ENCODE measurements at regions not wholly inside any gene's neighbourhood (a gene's known extent, or its start where the extent isn't known, plus 50 kb on each side); places are given as distances from the start of the nearest gene placed in this dataset.
"Not testable (repeated sequence)": the region's sequence is repeated elsewhere in the genome, so short reads cannot be mapped to it uniquely, and the experiment has no call there.

DNA sequence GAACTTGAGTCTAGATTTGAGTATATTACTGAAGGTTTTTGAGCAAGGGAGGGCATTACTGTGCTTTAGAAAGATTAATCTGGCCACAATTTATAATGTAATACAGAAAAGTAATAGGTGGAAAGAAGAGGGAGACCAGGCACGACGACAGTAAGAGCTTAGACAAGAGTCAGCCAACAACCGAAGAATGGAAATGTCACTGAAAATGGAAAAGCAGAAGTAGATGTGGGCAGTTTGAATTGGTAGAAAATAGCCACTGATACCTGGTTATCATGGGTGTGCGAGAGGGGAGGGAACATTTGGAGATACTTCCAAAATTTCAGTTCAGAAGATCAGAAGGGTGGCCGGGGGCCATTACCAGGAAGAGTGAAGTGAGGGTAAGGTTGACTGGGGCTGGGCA is 339.1 kb downstream of the UTRN start:
- H3K27ac ChIP-seq, result no peak overlapping the region
- TF ChIP-seq, protein P1, sequence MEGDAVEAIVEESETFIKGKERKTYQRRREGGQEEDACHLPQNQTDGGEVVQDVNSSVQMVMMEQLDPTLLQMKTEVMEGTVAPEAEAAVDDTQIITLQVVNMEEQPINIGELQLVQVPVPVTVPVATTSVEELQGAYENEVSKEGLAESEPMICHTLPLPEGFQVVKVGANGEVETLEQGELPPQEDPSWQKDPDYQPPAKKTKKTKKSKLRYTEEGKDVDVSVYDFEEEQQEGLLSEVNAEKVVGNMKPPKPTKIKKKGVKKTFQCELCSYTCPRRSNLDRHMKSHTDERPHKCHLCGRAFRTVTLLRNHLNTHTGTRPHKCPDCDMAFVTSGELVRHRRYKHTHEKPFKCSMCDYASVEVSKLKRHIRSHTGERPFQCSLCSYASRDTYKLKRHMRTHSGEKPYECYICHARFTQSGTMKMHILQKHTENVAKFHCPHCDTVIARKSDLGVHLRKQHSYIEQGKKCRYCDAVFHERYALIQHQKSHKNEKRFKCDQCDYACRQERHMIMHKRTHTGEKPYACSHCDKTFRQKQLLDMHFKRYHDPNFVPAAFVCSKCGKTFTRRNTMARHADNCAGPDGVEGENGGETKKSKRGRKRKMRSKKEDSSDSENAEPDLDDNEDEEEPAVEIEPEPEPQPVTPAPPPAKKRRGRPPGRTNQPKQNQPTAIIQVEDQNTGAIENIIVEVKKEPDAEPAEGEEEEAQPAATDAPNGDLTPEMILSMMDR (IDR thresholded peaks at IDR 0.05), result no peak
- no peak for TF ChIP-seq ZFX (IDR thresholded peaks at IDR 0.05; ENCODE audit: borderline replicate concordance)

DNA sequence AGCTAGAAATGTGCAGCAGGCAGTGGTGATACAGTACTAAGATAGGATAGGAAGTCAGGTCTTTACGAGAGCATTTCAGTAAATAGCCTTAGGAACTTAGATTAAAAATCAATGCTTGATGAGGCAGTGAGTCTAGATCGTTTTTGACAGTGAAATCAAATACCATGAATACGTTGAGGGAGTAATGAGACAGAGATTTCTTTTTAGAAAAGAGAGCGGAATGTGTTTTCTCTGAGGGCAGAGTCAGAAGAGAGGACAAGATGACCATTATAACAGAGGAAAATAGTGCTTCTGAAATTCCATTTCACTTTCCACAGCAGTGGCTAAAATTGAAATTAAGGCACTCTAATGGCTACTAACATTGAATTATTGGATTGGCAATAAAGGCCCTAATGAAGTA is 339.6 kb downstream of the UTRN start:
- H3K27ac ChIP-seq, result no peak overlapping the region
- TF ChIP-seq, protein P1 (IDR thresholded peaks at IDR 0.05), result no peak
- TF ChIP-seq ZFX (IDR thresholded peaks at IDR 0.05; ENCODE audit: borderline replicate concordance), result no peak

DNA sequence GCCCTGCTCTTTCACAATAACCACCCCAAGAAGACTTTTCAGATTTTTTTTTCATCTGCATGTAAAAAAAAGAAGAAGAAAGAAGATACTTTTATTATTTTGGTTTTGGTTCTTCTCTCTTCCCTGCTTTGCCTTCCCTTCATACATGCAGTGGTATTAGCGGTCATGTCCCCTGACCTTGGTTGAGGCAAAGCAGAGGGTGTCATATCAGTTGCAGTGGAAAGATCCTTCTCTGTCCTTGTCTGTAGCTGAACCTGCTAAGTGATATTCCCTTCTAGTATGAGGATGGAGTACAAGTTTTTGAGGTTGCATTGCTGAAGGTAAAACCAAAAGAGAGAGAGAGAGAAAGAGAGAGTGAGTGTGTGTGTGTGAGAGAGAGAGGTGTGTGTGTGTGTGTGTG is 345.7 kb downstream of the UTRN start:
- H3K27ac ChIP-seq, result no peak overlapping the region
- no peak for TF ChIP-seq ZFX (IDR thresholded peaks at IDR 0.05; ENCODE audit: borderline replicate concordance)

DNA sequence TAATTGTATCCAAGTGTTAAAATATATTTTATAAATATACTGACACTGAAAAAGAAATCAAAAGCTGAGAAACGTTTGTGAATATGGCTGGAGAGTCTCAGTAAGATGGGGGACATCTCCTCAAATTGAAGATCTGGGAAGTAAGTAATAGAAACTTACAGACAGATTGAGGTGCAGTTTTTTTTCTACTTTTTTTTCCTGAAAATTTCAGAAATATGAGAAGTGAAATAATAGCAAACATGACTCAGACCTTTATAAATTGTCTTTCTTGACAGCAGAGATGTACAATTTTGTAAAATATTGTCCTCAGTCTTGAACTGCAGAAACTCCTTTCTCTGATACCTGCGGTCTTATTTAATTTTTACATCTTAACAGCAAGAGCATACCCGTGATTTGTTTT is 347.1 kb downstream of the UTRN start:
- H3K27ac ChIP-seq, result no peak overlapping the region
- TF ChIP-seq ZFX (IDR thresholded peaks at IDR 0.05; ENCODE audit: borderline replicate concordance), result no peak
- TF ChIP-seq, protein P1 (IDR thresholded peaks at IDR 0.05), result no peak

DNA sequence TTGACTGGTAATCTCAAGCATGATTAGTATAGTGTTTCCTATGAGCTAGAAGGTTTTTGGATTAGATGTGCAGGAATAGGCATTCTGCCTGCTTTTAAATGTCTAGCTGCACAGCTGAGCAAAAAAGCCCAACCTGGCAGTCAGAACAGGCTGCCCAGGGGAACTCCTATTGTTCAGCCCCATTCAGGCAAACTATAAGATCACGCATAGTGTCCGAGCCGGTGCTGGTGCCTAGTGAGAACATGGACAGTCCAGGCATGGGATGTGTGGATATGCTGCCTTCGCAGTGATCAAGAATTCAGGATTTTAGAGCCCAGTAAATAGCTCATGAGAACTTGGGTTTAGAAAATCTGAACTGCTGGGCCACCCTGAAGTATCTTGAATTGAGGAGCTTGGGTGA is 348.8 kb downstream of the UTRN start:
- H3K27ac ChIP-seq, result no peak overlapping the region
- TF ChIP-seq, protein P1 (IDR thresholded peaks at IDR 0.05), result no peak
- TF ChIP-seq ZFX (IDR thresholded peaks at IDR 0.05; ENCODE audit: borderline replicate concordance), result no peak

DNA sequence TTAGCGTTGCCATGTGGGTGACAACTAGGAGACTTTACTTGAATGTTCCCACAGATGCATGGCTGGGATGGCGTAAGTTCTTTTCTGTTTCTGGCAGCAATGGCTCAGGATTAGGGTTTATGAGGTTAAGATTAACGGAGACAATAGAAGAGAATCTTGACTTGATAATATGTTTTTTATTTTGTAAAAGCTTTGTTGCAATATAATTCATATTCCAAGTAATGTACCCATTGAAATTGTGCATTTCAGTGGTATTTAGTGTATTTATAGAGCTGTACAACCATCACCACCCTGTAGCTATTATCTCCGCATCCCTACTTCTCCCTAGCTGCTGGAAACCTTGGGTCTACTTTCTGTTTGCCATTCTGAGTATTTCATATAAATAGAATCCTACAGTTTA is 349.2 kb downstream of the UTRN start:
- H3K27ac ChIP-seq, result no peak overlapping the region
- no peak for TF ChIP-seq ZFX (IDR thresholded peaks at IDR 0.05; ENCODE audit: borderline replicate concordance)
- TF ChIP-seq, protein P1 (IDR thresholded peaks at IDR 0.05), result no peak

DNA sequence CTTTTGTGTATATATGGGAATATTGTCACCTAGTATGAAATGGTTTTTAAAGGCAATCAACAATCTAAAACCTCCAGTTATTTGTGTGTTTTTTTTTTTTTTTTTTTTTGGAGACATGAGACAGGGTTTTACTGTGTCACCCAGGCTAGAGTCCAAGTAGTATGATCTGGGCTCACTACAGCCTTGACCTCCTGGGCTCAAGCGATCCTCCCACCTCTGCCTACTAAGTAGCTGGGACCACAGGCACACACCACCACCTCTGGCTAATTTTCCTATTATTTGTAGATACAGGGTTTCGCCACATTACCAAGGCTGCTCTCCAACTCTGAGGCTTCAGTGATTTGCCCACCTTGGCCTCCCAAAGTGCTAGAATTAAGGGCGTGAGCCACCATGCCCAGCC is 349.9 kb downstream of the UTRN start:
- TF ChIP-seq, protein P1 (IDR thresholded peaks at IDR 0.05), result no peak
- TF ChIP-seq ZFX (IDR thresholded peaks at IDR 0.05; ENCODE audit: borderline replicate concordance), result no peak
- no peak overlapping the region for H3K27ac ChIP-seq

DNA sequence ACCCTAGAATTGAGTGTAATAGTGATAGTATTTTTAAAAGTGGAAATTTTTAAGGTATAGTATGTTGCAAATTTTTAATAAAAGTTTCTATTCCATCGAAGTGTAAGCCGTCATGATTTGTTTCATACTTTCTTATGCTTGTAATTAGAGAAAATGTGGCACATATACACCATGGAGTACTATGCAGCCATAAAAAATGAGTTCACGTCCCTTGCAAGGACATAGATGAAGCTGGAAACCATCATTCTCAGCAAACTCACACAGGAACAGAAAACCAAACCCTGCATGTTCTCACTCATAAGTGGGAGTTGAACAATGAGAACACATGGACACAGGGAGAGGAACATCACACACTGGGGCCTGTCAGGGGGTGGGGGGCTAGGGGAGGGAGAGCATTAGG is 350.9 kb downstream of the UTRN start:
- H3K27ac ChIP-seq, result not testable (repeated sequence)

Data from 22Rv1 (cell line).